ENCODE measurements at regions not wholly inside any gene's neighbourhood (a gene's known extent, or its start where the extent isn't known, plus 50 kb on each side); places are given as distances from the start of the nearest gene placed in this dataset.

DNA sequence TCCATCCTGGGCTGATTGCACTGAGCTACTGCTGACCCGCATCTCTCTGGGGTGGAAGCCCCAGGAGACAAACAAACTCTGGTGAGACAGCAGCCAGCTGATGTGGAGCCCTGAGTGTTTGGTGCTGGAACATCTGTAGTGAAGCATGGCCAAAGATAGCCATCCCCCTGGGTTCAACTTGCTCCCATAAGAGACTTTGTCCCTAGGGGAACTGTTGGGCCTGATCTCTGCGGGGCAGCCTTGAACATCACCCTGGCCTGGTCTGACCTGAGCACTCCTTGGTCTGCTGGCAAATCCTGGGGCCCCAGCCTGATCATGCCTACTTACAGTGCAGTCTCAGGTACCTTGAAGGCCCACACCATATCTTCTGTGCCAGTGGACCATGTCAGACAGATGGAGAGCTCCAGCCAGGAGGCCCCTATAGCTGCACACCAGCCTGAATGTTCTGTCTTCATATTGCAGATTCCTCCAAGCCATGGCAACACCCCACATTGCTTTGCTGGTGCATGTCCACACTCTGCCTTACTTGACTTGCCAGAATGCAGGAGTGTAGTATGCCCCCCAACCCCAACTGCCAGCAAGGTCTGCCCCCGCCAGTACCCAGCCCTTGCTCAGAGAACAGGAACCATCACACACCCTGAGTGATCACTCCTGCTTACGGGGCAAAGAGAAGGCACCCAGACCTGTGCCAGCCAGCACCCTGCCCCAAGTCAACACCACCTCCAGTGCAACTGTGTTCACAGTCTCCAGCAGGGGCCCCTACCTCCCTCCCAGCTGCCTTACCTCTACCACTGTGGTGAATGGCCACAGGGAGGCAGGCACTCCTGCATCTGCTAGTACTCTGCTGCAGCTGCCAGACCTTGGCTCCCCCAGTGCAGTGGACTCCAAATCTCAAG lies 690.5 kb upstream of the NR5A2 start:
- H3K27ac Mint-ChIP-seq (ENCODE audit: unreplicated experiment), result no peak overlapping the region
- Histone ChIP-seq H2AFZ (ENCODE audit: low read depth, low read length) (no peak overlapping the region), H3K4me2 (ENCODE audit: low read length) (no peak overlapping the region), H3K4me1 (ENCODE audit: insufficient read depth, low read length) (no peaks in the 10 kb centered on the region), H3K79me2 (ENCODE audit: insufficient read depth, low read length) (no peaks in the 10 kb centered on the region), H3K9me3 (ENCODE audit: insufficient read depth, low read depth, low read length) (no peaks in the 10 kb centered on the region), H3K36me3 (ENCODE audit: insufficient read depth, low read length) (no peaks in the 10 kb centered on the region), H3K9ac (ENCODE audit: low read length) (no peak overlapping the region), H4K20me1 (ENCODE audit: insufficient read depth, low read length) (no peaks in the 10 kb centered on the region), H3K4me3 (ENCODE audit: insufficient read depth, low read depth, low read length) (no peak overlapping the region), H3K27ac (ENCODE audit: low read depth, low read length) (no peak overlapping the region), H3K27me3 (ENCODE audit: insufficient read depth, low read length) (no peaks in the 10 kb centered on the region)
- no peaks in the 10 kb centered on the region for H3K4me1 Mint-ChIP-seq (ENCODE audit: low read depth, unreplicated experiment)
- DNase-seq (ENCODE audit: low read depth) (no peak), FAIRE-seq (no peak)
- TF ChIP-seq, protein P1, sequence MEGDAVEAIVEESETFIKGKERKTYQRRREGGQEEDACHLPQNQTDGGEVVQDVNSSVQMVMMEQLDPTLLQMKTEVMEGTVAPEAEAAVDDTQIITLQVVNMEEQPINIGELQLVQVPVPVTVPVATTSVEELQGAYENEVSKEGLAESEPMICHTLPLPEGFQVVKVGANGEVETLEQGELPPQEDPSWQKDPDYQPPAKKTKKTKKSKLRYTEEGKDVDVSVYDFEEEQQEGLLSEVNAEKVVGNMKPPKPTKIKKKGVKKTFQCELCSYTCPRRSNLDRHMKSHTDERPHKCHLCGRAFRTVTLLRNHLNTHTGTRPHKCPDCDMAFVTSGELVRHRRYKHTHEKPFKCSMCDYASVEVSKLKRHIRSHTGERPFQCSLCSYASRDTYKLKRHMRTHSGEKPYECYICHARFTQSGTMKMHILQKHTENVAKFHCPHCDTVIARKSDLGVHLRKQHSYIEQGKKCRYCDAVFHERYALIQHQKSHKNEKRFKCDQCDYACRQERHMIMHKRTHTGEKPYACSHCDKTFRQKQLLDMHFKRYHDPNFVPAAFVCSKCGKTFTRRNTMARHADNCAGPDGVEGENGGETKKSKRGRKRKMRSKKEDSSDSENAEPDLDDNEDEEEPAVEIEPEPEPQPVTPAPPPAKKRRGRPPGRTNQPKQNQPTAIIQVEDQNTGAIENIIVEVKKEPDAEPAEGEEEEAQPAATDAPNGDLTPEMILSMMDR (IDR thresholded peaks at IDR 0.05; ENCODE audit: insufficient read depth, low read depth, low read length), result no peak
- no peak for TF ChIP-seq EZH2 (IDR thresholded peaks at IDR 0.05; ENCODE audit: insufficient read depth, low read length)
- H3K9me3 Mint-ChIP-seq (ENCODE audit: unreplicated experiment), result no peaks in the 10 kb centered on the region
- H3K4me3 Mint-ChIP-seq (ENCODE audit: unreplicated experiment), result no peak overlapping the region
- H3K27me3 Mint-ChIP-seq (ENCODE audit: low read depth, unreplicated experiment), result no peaks in the 10 kb centered on the region
- no peaks in the 10 kb centered on the region for H3K36me3 Mint-ChIP-seq (ENCODE audit: low read depth, unreplicated experiment)

GRCh38 chr1:199338760-199339159 lies 688.8 kb upstream of the NR5A2 start:
- H3K36me3 ChIP-seq (ENCODE audit: insufficient read depth, low read length), result no peaks in the 10 kb centered on the region
- no peaks in the 10 kb centered on the region for H3K9me3 ChIP-seq (ENCODE audit: insufficient read depth, low read depth, low read length)
- no peaks in the 10 kb centered on the region for H3K27me3 Mint-ChIP-seq (ENCODE audit: low read depth, unreplicated experiment)
- FAIRE-seq (no peak), DNase-seq (ENCODE audit: low read depth) (no peak)
- H3K4me3 Mint-ChIP-seq (ENCODE audit: unreplicated experiment), result no peak overlapping the region
- no peaks in the 10 kb centered on the region for H3K9me3 Mint-ChIP-seq (ENCODE audit: unreplicated experiment)
- TF ChIP-seq, protein P1 (IDR thresholded peaks at IDR 0.05; ENCODE audit: insufficient read depth, low read depth, low read length), result no peak
- no peak for TF ChIP-seq EZH2 (IDR thresholded peaks at IDR 0.05; ENCODE audit: insufficient read depth, low read length)
- H3K4me3 ChIP-seq (ENCODE audit: insufficient read depth, low read depth, low read length), result no peak overlapping the region
- H3K27me3 ChIP-seq (ENCODE audit: insufficient read depth, low read length), result no peaks in the 10 kb centered on the region
- no peak overlapping the region for H3K9ac ChIP-seq (ENCODE audit: low read length)
- H3K4me2 ChIP-seq (ENCODE audit: low read length), result no peak overlapping the region
- H3K4me1 Mint-ChIP-seq (ENCODE audit: low read depth, unreplicated experiment), result no peaks in the 10 kb centered on the region
- H3K27ac Mint-ChIP-seq (ENCODE audit: unreplicated experiment), result no peak overlapping the region
- no peaks in the 10 kb centered on the region for H4K20me1 ChIP-seq (ENCODE audit: insufficient read depth, low read length)
- no peaks in the 10 kb centered on the region for H3K4me1 ChIP-seq (ENCODE audit: insufficient read depth, low read length)
- no peaks in the 10 kb centered on the region for H3K36me3 Mint-ChIP-seq (ENCODE audit: low read depth, unreplicated experiment)
- H3K27ac ChIP-seq (ENCODE audit: low read depth, low read length), result no peak overlapping the region
- H3K79me2 ChIP-seq (ENCODE audit: insufficient read depth, low read length), result no peaks in the 10 kb centered on the region
- no peak overlapping the region for H2AFZ ChIP-seq (ENCODE audit: low read depth, low read length)

DNA sequence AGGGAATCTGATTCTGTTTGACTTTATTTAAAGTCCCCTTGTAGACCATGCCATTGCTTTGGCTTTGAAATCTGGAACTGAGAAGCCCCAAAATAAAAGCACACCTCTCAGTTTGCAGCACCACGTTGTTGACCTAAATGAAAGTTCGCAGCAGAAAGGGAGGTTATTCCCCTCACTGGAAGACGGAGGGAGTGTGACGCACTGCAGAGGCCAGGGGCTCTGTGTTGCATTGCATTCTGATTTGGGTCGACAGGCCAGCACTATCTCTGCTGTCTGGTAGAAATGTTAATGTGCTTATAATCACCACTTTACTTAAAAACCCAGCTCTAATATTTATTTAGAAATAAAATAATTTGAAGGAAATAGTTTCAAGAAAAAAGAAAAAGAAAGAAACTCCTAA lies 675.2 kb upstream of the NR5A2 start:
- Mint-ChIP-seq H3K27ac (ENCODE audit: unreplicated experiment) (no peak overlapping the region), H3K4me3 (ENCODE audit: unreplicated experiment) (no peak overlapping the region), H3K9me3 (ENCODE audit: unreplicated experiment) (peaks cover 11% of the 10 kb centered on the region), H3K4me1 (ENCODE audit: low read depth, unreplicated experiment) (no peaks in the 10 kb centered on the region), H3K27me3 (ENCODE audit: low read depth, unreplicated experiment) (no peaks in the 10 kb centered on the region), H3K36me3 (ENCODE audit: low read depth, unreplicated experiment) (no peaks in the 10 kb centered on the region)
- Histone ChIP-seq H3K9me3 (ENCODE audit: insufficient read depth, low read depth, low read length) (no peaks in the 10 kb centered on the region), H3K27me3 (ENCODE audit: insufficient read depth, low read length) (no peaks in the 10 kb centered on the region), H3K79me2 (ENCODE audit: insufficient read depth, low read length) (no peaks in the 10 kb centered on the region), H3K4me2 (ENCODE audit: low read length) (no peak overlapping the region), H3K36me3 (ENCODE audit: insufficient read depth, low read length) (no peaks in the 10 kb centered on the region), H3K9ac (ENCODE audit: low read length) (no peak overlapping the region), H4K20me1 (ENCODE audit: insufficient read depth, low read length) (no peaks in the 10 kb centered on the region), H3K4me1 (ENCODE audit: insufficient read depth, low read length) (no peaks in the 10 kb centered on the region), H2AFZ (ENCODE audit: low read depth, low read length) (no peak overlapping the region), H3K27ac (ENCODE audit: low read depth, low read length) (no peak overlapping the region), H3K4me3 (ENCODE audit: insufficient read depth, low read depth, low read length) (no peak overlapping the region)
- DNase-seq (ENCODE audit: low read depth) (no peak), FAIRE-seq (no peak)
- TF ChIP-seq EZH2 (IDR thresholded peaks at IDR 0.05; ENCODE audit: insufficient read depth, low read length), result no peak
- TF ChIP-seq, protein P1 (IDR thresholded peaks at IDR 0.05; ENCODE audit: insufficient read depth, low read depth, low read length), result no peak

All from astrocyte (in vitro differentiated cells and primary cell).